ENCODE measurements at regions not wholly inside any gene's neighbourhood (a gene's known extent, or its start where the extent isn't known, plus 50 kb on each side); places are given as distances from the start of the nearest gene placed in this dataset.

DNA sequence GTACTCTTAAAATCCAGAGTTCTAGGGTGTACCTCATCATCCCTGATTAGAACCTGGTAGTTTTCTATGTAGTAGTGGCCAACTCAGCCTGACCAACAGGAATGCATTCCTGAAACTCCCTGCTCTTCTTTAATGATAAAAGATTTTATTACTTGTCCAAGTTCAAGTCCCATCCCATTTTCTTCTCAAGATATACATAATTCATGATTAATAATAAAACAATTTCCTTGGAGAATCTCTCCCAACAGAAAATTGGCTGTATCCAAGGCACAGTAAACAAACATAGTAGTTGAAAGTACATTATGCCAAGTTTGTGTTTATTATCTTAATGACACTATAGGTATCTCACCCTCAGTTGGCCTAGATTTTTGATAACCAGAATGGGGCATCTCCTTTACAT lies 714.1 kb upstream of the ADAMTS5 start:
- ATAC-seq (replicated peaks) = no peak
- Mint-ChIP-seq H3K27ac (no peak overlapping the region), H3K9me3 (peaks cover 1 to 6% of the 10 kb centered on the region in 2 donors), H3K27me3 (no peaks in the 10 kb centered on the region), H3K4me3 (no peak overlapping the region), H3K36me3 (no peaks in the 10 kb centered on the region), H3K4me1 (no peaks in the 10 kb centered on the region)
- DNase-seq = no peak

DNA sequence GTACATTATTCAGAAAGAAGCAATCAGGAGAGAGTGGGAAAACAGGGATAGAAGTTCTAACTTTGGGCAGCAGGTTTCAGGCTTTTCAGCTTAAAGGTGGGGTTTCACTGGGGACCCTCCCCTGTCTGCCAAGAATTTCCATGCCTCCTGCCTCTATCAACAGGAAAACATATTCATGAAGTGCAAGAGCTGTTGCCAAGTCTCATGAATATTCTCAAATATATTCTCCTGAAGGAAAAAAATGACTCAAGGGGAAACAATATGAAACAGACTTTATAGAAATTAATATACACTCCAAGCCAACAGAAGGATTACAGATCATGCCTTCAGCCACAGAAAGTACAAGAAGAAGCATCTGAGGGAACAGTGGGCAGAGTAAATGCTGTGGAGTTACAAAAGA lies 713.3 kb upstream of the ADAMTS5 start:
- Mint-ChIP-seq H3K9me3 (peaks cover 1 to 6% of the 10 kb centered on the region in 2 donors), H3K4me1 (no peaks in the 10 kb centered on the region), H3K27me3 (no peaks in the 10 kb centered on the region), H3K36me3 (no peaks in the 10 kb centered on the region), H3K27ac (no peak overlapping the region), H3K4me3 (no peak overlapping the region)
- no peak for ATAC-seq (replicated peaks)
- DNase-seq = no peak

DNA sequence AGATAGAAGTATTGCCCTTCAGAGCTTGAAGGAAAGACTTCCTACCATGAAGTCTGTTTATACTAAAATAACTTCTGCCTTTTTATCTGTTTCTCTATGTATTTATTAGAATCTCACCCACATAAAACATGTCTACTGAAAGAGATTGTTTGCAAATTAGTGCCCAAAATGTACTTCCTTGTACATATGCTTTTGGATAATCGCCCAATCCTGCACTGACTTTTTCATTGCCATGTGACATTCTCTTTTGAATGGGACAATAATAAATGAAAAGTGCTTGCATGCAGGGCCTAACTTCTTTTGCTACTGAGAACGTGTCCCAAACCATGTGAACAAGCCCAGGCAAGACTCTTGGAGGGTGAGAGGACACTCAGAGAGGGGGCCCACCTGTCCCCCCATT lies 711.6 kb upstream of the ADAMTS5 start:
- Mint-ChIP-seq H3K27ac (no peak overlapping the region), H3K4me3 (no peak overlapping the region), H3K27me3 (no peaks in the 10 kb centered on the region), H3K9me3 (peaks cover 1 to 6% of the 10 kb centered on the region in 2 donors), H3K36me3 (no peaks in the 10 kb centered on the region), H3K4me1 (no peaks in the 10 kb centered on the region)
- no peak for DNase-seq
- ATAC-seq (replicated peaks) = no peak

DNA sequence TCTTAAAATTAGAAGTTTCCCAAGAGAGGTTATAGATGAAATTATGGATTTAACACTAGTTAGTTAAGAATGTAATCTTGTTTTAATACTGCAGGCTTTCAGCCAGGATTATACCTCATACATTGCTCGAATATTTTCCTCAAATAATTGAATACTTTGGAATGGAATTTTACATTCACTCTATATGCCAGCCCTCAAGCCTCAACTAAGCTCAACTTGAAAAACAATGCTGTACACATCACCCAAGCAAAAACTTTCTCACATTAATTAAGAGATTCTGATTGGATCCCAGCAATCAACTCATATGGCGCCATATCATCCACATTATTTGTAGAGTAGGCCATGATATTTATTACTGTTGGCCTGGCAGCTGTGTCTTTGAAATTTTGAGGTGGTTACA lies 710.7 kb upstream of the ADAMTS5 start:
- H3K36me3 Mint-ChIP-seq = no peaks in the 10 kb centered on the region
- no peaks in the 10 kb centered on the region for H3K27me3 Mint-ChIP-seq
- H3K4me1 Mint-ChIP-seq = no peaks in the 10 kb centered on the region
- no peak overlapping the region for H3K27ac Mint-ChIP-seq
- no peak overlapping the region for H3K4me3 Mint-ChIP-seq
- peaks cover 1 to 4% of the 10 kb centered on the region in 2 donors for H3K9me3 Mint-ChIP-seq
- ATAC-seq (replicated peaks) = no peak
- no peak for DNase-seq

DNA sequence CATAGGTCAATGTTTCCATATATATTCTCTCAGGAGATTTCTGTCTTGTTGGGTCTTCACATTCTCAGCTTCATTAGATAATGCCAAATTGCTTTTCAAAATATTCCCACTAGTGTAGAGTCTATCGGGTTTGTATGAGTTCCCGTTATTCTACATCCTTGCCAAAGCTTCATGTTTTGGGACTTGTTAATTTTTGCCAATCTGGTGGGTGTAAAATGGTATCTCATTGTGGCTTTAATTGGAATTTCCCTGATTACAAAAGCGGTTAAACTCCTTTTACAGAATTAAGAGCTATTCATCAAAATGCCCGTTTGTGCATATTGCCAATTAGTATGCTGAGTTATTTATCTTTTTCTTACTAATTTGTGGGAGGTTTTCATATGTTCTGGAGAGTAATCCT lies 708.4 kb upstream of the ADAMTS5 start:
- Mint-ChIP-seq H3K9me3 (peaks cover 0 to 1% of the 10 kb centered on the region in 2 donors), H3K27ac (no peak overlapping the region), H3K27me3 (no peaks in the 10 kb centered on the region), H3K4me1 (no peaks in the 10 kb centered on the region), H3K4me3 (no peak overlapping the region), H3K36me3 (no peaks in the 10 kb centered on the region)
- no peak for DNase-seq
- no peak for ATAC-seq (replicated peaks)

DNA sequence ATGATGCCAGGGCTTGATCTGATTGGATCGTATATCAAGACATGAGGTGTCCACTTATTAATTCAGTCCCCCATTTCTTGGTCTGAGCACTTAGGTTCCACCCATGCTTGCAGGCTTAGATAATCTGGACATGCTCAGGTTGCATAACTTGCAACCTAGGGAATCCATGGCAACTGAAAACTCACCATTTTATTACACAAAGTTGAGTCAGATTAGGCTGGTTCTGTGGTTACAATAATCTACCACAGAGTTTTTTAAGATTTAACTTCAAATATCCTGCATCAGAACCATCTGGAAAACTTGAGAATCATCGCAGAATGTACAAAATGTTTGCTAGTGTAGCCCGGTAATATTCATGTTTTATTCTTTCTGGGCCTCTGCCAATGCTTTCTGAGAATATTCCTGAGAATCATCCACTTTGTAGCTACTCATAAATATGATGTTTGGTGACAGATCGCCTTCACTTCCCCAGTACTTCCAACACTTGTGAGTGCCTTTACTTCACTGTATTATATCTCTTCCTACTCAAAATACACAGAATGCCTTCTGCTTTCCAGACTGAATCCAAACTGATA lies 707.2 kb upstream of the ADAMTS5 start:
- DNase-seq (no peak), ATAC-seq (replicated peaks) (no peak)
- Mint-ChIP-seq H3K9me3 (no peaks in the 10 kb centered on the region), H3K4me1 (no peaks in the 10 kb centered on the region), H3K27ac (no peak overlapping the region), H3K36me3 (no peaks in the 10 kb centered on the region), H3K4me3 (no peak overlapping the region), H3K27me3 (no peaks in the 10 kb centered on the region)

DNA sequence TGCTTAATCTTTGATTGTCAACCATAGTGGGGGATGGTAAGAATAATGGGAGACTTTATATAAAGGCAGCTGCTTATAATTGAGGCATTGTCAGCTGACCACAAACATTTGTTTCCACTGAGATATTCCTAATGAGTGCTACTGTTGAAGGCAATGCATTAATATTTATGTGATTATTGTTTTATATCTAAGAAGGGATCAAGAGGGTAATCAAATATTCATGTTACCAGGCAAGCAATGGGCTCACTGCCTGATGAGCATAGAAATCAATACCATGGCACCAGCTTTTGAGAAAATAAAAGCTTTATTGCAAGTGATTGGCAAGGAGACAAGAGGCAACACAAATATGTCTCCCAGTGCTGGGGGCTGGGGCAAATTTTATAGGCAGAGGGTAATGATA lies 706.7 kb upstream of the ADAMTS5 start:
- no peak overlapping the region for H3K27ac Mint-ChIP-seq
- no peaks in the 10 kb centered on the region for H3K36me3 Mint-ChIP-seq
- no peaks in the 10 kb centered on the region for H3K27me3 Mint-ChIP-seq
- DNase-seq (no peak), ATAC-seq (replicated peaks) (no peak)
- H3K4me1 Mint-ChIP-seq = no peaks in the 10 kb centered on the region
- H3K4me3 Mint-ChIP-seq = no peak overlapping the region
- H3K9me3 Mint-ChIP-seq = no peaks in the 10 kb centered on the region

DNA sequence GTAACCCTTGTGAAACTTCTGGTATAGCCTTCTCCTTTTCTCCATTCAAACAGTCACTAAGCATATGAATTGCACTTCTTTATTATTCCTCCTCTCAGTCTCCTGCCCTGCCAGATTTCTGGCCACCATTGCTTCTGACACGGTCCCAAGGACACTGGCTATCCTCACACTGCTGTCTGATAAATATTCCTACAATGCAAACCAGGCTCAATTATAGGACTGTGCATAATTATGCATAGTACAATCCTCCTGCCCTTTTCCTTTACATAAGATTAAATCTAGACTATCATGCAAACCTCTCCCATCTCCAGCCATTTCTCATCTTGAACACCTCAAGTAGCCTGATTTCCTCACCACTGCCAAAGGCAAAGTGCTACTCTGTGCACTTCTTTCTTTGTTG lies 704.3 kb upstream of the ADAMTS5 start:
- H3K4me3 Mint-ChIP-seq = no peak overlapping the region
- H3K9me3 Mint-ChIP-seq = no peaks in the 10 kb centered on the region
- no peaks in the 10 kb centered on the region for H3K4me1 Mint-ChIP-seq
- ATAC-seq (replicated peaks) = no peak
- H3K27me3 Mint-ChIP-seq = no peaks in the 10 kb centered on the region
- no peaks in the 10 kb centered on the region for H3K36me3 Mint-ChIP-seq
- no peak overlapping the region for H3K27ac Mint-ChIP-seq
- DNase-seq = no peak

DNA sequence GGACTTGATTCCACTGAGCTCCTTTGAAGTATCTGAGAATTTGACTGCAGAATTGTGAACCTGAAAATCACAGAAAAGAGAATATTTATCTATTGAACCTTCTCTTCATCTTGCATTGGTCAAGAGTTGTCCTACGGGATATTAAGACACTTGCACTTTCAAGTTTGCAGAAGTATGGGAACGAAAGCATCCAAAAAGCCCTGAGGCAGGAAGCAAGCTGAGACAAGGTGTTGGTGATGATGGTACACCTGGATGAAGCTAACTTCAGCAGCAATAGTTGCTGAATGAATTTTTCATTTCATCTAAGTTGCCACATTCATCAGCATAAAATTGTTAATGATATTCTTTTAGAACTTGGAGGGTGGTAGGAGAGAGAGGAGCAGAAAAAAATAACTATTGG lies 686.6 kb upstream of the ADAMTS5 start:
- H3K36me3 Mint-ChIP-seq = no peaks in the 10 kb centered on the region
- H3K27ac Mint-ChIP-seq = no peak overlapping the region
- no peak for DNase-seq
- no peak overlapping the region for H3K4me3 Mint-ChIP-seq
- H3K27me3 Mint-ChIP-seq = no peaks in the 10 kb centered on the region
- no peak for ATAC-seq (replicated peaks)
- no peaks in the 10 kb centered on the region for H3K4me1 Mint-ChIP-seq
- peaks cover 0 to 3% of the 10 kb centered on the region in 2 donors for H3K9me3 Mint-ChIP-seq

DNA sequence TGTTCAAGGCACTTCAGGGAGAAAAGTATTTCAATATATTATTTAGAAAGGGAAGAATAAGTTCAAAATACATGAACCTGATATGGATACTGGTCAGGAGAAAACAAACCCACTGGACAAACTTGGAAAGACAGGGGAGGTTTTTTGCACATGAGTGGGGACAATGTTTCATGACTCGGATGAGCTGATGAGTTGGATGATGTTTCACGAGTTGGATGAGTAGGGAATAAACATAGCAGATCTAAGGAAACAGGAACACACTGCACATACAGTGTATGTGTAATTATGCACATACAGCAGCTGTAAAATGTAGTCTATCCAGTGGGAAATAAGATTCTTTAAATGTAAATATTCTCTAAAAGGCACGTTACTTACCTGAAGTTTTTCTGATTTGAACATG lies 682.9 kb upstream of the ADAMTS5 start:
- H3K9me3 Mint-ChIP-seq = peaks cover 0 to 3% of the 10 kb centered on the region in 2 donors
- no peak for DNase-seq
- ATAC-seq (replicated peaks) = no peak
- H3K27me3 Mint-ChIP-seq = no peaks in the 10 kb centered on the region
- no peaks in the 10 kb centered on the region for H3K36me3 Mint-ChIP-seq
- H3K4me1 Mint-ChIP-seq = no peaks in the 10 kb centered on the region
- no peak overlapping the region for H3K27ac Mint-ChIP-seq
- H3K4me3 Mint-ChIP-seq = no peak overlapping the region

DNA sequence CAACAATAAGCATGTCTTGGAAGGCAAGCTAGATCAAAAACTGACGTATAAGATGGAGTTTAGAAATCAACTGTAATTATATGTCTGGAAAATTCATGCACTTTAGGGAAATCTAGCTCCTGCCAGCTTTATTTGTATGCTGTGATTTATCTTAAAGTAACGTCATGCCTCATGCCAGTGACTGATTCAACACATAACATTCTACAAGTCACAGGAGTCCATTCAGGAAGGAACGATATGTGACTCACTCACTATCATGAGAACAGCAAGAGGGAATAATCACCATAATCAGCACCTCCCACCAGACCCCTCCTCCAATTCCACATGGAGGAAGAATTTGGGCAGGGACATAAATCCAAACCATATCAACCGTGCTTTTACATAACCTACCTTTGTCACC lies 682.4 kb upstream of the ADAMTS5 start:
- H3K27ac Mint-ChIP-seq = no peak overlapping the region
- no peaks in the 10 kb centered on the region for H3K4me1 Mint-ChIP-seq
- H3K9me3 Mint-ChIP-seq = peaks cover 0 to 3% of the 10 kb centered on the region in 2 donors
- no peaks in the 10 kb centered on the region for H3K36me3 Mint-ChIP-seq
- no peak overlapping the region for H3K4me3 Mint-ChIP-seq
- ATAC-seq (replicated peaks) (no peak), DNase-seq (no peak)
- no peaks in the 10 kb centered on the region for H3K27me3 Mint-ChIP-seq

DNA sequence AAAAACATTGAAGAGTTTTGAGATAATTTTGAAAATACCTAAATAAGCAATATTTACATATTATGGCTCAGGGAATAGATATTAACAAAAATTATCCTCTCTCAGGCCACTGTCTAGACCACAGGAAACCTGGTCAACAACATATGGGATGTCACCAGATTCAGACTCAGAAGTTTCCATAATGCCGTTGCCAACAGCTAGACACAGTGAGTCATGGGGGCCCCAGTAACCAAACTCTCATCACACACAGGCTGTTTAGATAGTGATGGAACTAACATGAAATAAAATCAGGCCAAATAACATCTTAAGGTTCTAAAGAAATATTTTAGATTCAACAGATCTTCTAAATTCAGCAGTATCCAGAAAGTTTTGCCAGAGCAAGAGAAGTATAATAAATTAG lies 681.7 kb upstream of the ADAMTS5 start:
- ATAC-seq (replicated peaks) (no peak), DNase-seq (no peak)
- no peaks in the 10 kb centered on the region for H3K4me1 Mint-ChIP-seq
- no peak overlapping the region for H3K27ac Mint-ChIP-seq
- no peak overlapping the region for H3K4me3 Mint-ChIP-seq
- H3K9me3 Mint-ChIP-seq = peaks cover 0 to 3% of the 10 kb centered on the region in 2 donors
- no peaks in the 10 kb centered on the region for H3K27me3 Mint-ChIP-seq
- no peaks in the 10 kb centered on the region for H3K36me3 Mint-ChIP-seq

DNA sequence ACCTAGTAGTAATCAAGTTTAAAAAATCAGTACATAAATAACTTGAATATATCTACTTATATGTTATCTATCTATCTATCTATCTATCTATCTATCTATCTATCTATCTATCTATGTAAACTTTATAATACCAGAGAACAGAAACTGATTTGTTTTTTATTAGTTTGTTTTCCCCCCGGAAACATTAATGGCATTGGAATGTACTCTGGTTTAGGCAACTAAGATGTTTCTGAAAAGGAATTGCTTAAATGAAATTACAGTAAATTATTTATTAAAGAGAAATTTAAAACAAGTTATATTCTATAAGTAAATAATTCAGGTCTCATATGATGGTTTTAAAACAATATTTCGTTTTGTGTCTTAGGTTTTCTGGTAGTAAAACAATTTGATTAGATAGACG lies 681.0 kb upstream of the ADAMTS5 start:
- peaks cover 0 to 1% of the 10 kb centered on the region in 2 donors for H3K9me3 Mint-ChIP-seq
- DNase-seq = no peak
- no peaks in the 10 kb centered on the region for H3K36me3 Mint-ChIP-seq
- no peak for ATAC-seq (replicated peaks)
- no peaks in the 10 kb centered on the region for H3K4me1 Mint-ChIP-seq
- no peaks in the 10 kb centered on the region for H3K27me3 Mint-ChIP-seq
- H3K4me3 Mint-ChIP-seq = no peak overlapping the region
- no peak overlapping the region for H3K27ac Mint-ChIP-seq

DNA sequence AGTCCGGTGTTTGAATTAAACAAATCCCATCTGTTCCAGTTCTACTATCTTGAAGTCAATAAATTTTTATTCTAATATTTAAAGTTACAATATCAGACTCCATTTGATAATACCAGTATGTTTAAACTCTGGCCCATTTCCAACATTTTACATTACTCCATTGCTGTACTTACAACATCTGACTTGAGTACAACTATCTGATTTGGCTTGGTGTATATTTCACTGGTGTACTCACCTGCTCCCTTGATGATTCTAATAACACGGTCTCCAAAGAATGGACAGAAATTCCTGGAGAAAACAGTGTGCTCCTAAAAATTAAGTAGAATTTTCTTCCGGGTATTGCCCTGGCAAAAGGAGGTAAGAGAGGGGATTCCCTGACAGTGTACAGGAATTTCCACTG lies 680.5 kb upstream of the ADAMTS5 start:
- Mint-ChIP-seq H3K4me3 (no peak overlapping the region), H3K27ac (no peak overlapping the region), H3K4me1 (no peaks in the 10 kb centered on the region), H3K36me3 (no peaks in the 10 kb centered on the region), H3K27me3 (no peaks in the 10 kb centered on the region), H3K9me3 (peaks cover 0 to 1% of the 10 kb centered on the region in 2 donors)
- DNase-seq (no peak), ATAC-seq (replicated peaks) (no peak)

DNA sequence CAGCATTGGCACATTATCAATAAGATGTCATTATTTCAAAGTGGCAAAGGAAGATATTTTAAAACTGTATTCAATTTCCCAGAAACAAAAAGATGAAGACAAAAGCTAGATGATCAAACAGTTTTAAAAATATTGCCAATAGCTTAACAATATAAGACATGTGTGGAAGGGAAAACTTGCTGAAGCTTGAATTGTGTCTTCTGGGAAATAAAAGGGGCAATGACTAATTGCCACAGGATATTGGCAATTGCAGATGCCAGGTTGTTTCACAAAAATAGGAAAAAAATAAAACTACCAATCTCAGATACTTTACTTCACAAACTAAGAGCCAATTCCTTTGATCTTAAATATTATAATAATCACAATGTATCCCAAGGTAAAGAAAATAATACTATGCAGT lies 679.8 kb upstream of the ADAMTS5 start:
- Mint-ChIP-seq H3K27ac (no peak overlapping the region), H3K36me3 (no peaks in the 10 kb centered on the region), H3K4me3 (no peak overlapping the region), H3K27me3 (no peaks in the 10 kb centered on the region), H3K4me1 (no peaks in the 10 kb centered on the region), H3K9me3 (peaks cover 0 to 1% of the 10 kb centered on the region in 2 donors)
- ATAC-seq (replicated peaks) (no peak), DNase-seq (no peak)

DNA sequence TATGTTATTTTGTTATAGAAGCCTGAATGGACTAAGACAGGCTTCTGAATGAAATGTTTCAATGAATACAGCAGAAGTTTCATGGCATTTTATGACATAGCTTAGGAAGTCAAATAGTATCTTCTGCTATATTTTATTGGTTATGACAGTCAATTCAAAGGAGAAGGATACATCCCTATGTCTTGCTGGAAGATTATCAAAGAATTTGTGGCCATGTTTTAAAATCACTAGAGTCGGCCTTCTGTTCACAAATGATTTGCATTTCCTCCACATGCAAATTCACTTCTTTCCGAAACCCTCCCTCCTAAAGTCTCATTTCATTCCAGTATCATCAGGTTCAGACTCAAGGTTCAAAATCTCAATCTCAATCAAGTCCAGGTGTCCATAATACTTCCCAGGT lies 679.2 kb upstream of the ADAMTS5 start:
- Mint-ChIP-seq H3K27ac (no peak overlapping the region), H3K4me3 (no peak overlapping the region), H3K36me3 (no peaks in the 10 kb centered on the region), H3K9me3 (peaks cover 0 to 1% of the 10 kb centered on the region in 2 donors), H3K27me3 (no peaks in the 10 kb centered on the region), H3K4me1 (no peaks in the 10 kb centered on the region)
- DNase-seq (no peak), ATAC-seq (replicated peaks) (no peak)

Measured in stimulated activated naive B cell treated with anti-CD40 and anti-IgM and Interleukin-4, amounts not matched to agents 10 μg/mL and 1 μg/mL and 100 μg/mL, for 72 hours (primary cell).